Epithelial cell of esophagus (primary cell): ENCODE measurements at regions not wholly inside any gene's neighbourhood (a gene's known extent, or its start where the extent isn't known, plus 50 kb on each side); places are given as distances from the start of the nearest gene placed in this dataset.

Experiments
- DNase-seq: peaks from one replicate; pipeline ENCODE4 v3.0.0; 2010; ENCODE audit warnings: low read depth
- H3K4me3 ChIP-seq: 2 replicates; pipeline ENCODE4 v1.5.1; 2011; ENCODE audit warnings: mild to moderate bottlenecking, low read length, control low read depth
- TF ChIP-seq, protein P1 (sequence below): IDR thresholded peaks from 2 replicates; pipeline ENCODE4 v1.5.1; 2011; ENCODE audit warnings: low read depth, mild to moderate bottlenecking, low read length, control low read depth, inconsistent platforms; ENCODE audit not compliant: insufficient read depth; ENCODE audit errors: missing control alignments

GRCh38 chr4:126687655-126688358 is 945.0 kb upstream of the INTU start:
- no peak for DNase-seq
- TF ChIP-seq, protein P1, sequence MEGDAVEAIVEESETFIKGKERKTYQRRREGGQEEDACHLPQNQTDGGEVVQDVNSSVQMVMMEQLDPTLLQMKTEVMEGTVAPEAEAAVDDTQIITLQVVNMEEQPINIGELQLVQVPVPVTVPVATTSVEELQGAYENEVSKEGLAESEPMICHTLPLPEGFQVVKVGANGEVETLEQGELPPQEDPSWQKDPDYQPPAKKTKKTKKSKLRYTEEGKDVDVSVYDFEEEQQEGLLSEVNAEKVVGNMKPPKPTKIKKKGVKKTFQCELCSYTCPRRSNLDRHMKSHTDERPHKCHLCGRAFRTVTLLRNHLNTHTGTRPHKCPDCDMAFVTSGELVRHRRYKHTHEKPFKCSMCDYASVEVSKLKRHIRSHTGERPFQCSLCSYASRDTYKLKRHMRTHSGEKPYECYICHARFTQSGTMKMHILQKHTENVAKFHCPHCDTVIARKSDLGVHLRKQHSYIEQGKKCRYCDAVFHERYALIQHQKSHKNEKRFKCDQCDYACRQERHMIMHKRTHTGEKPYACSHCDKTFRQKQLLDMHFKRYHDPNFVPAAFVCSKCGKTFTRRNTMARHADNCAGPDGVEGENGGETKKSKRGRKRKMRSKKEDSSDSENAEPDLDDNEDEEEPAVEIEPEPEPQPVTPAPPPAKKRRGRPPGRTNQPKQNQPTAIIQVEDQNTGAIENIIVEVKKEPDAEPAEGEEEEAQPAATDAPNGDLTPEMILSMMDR: no peak
- H3K4me3 ChIP-seq: no peak overlapping the region

GRCh38 chr4:126691797-126692196 is 941.0 kb upstream of the INTU start:
- DNase-seq: no peak
- TF ChIP-seq, protein P1: no peak
- no peak overlapping the region for H3K4me3 ChIP-seq

- DNase-seq: peak; percentile 44
- TF ChIP-seq, protein P1: no peak
- no peak overlapping the region for H3K4me3 ChIP-seq
These were observed 935.0 kb upstream of the INTU start for GRCh38 chr4:126697748-126698147.

DNA sequence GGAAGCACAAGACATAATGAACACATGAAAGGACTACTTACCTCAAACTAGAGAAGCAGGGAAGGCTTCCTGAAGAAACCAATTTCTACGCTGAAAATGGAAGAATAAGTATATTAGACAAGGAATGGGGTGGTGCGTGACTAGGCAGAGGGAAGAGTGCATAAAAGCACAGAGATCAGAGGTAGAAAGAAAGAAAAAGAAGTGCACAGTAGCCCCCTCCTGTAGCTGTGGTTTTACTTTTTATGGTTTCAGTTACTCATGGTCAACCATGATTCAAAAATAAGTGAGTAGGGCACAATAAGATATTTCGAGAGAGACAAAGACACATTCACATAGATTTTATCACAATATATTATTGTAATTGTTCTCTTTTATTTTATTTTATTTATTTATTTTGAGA is 934.5 kb upstream of the INTU start:
- TF ChIP-seq, protein P1: no peak
- no peak for DNase-seq
- no peak overlapping the region for H3K4me3 ChIP-seq

- TF ChIP-seq, protein P1: no peak
- H3K4me3 ChIP-seq: no peak overlapping the region
- peak; percentile 45 for DNase-seq
These were observed 931.0 kb upstream of the INTU start for GRCh38 chr4:126701756-126702155.

DNA sequence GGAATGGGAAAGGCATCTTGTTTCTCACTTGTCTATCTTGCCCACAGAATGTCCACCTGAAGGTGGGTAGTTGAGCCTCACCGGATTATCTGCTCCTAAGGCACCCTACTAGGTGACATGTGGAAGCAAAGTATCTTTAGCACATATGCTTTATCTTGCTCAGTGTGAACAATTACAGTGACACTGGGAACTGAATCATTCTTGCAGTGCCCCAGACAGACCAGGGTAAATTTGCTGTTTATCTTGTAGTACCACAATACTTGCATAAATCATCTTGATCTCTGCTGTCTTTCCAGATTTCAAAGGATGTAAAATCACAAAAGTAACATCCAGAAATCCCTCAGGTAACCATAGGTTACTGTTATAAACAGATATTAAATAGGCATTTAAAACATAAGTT is 930.0 kb upstream of the INTU start:
- no peak for DNase-seq
- no peak overlapping the region for H3K4me3 ChIP-seq
- TF ChIP-seq, protein P1: no peak

DNA sequence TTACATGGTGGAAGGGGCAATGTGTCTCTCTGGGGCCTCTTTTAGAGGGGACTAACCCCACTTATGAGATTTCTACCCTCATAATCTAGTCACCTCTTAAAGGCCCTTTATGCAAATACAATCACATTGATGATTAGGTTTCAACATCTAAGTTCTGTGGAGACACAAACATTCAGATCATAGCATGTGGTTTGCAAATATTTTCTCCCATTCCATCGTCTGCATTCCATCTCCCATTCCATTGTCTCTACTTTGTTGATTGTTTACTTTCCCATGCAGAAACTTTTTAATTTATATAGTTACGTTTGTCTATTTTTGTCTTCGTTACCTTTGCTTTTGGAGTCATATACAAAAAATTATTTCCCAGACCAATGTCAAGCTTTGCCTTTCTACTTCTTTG is 927.5 kb upstream of the INTU start:
- no peak for DNase-seq
- TF ChIP-seq, protein P1: no peak

More for the DNA sequence above, 927.5 kb upstream of the INTU start:
- no peak overlapping the region for H3K4me3 ChIP-seq
